Suppressor macrophage treated with lipopolysaccharide for 4 hours (primary cell): ENCODE measurements at regions not wholly inside any gene's neighbourhood (a gene's known extent, or its start where the extent isn't known, plus 50 kb on each side); places are given as distances from the start of the nearest gene placed in this dataset.
A peak's percentile ranks its signal among the peaks of the same experiment; 100 is the strongest.
"Not testable (repeated sequence)": the region's sequence is repeated elsewhere in the genome, so short reads cannot be mapped to it uniquely, and the experiment has no call there.

Experiments used
- DNase-seq: peaks from one replicate; pipeline ENCODE4 v3.0.0-alpha.2; 2020

DNA sequence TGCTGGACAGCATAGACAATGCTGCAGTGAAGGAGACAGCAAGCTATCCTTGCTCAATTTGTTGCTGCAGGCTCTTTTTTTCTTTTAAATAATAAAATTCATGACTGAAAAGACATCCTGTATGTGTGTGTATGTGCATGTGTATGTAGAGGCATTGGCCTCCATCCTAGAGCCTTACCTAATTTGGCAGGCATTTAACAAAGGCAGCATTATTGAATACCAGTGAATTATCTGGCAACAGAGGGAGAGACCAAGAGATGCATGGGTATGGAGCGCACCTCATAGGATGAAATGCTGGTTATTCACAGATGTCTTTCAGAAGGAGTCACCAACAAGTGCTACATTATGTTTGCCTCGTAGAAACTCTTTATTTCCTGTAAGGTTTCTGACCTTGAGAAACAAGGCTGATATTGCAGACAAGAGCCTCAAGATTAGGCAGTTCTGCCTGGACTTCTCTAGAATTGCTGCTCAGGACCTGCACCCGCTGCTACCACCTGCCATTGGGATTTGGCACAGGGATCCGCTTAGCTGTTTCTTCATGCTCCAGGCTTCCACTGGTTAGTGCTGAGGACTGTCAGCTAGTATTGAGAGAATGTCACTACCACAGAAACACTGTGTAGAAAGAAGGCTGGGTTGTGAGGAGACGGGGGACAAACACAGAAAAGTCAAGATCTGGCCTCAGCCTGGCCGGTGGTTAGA is 247.7 kb upstream of the RFX3 start:
- DNase-seq: no peak

DNA sequence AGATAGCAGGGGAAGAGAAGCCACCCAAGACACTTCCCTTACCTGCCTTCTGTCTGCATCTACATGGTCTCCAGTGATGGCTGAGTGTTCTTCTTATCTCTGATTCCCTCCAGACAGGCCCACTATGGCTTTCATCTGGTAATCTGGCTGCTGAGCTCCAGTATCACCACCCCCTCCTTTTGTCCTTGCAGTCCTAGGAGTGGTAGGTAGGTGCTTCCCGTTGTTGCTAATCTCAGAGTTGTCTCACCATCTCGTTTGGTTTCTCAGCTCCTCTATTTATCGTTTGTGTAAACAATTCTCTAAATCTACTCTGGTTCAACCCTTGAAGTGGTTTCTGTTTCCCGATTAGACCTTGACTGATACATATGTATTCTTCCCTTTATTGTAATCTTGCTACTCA is 243.8 kb upstream of the RFX3 start:
- no peak for DNase-seq

DNA sequence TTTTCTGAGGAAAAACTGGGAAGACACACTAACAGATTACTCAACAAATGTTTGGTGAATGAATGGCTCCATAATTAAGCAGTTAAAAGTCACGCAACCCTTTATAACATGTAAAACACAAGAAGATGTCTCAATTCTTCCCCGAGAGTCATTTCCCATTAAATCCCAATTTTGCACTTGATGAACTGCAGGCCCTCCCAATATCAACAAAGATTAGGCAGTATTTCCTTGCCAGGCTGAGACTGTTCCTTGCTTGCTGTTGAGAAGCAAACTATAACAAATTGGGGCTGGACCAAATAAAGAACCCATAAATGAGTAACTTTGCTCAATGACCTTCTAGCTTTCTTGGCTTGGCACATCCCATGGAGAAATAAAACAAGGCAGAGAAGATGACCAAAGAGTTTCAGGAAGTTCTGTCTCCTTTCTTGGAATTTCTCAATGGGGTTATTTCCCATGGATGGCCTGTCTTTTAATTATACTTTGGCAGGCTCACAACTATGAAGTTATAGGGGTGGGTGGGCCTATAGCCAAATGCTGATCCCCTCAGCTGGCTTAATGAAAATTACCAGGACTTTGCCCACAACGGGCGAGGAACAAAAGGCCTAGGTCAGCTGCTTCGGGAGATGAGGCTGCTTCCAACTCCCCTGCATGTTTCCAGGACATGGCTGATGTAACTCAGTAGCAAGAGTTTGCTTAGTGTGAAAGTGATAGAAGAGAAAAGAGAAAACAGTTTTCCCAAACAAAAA is 243.1 kb upstream of the RFX3 start:
- DNase-seq: peak; percentile 22

DNA sequence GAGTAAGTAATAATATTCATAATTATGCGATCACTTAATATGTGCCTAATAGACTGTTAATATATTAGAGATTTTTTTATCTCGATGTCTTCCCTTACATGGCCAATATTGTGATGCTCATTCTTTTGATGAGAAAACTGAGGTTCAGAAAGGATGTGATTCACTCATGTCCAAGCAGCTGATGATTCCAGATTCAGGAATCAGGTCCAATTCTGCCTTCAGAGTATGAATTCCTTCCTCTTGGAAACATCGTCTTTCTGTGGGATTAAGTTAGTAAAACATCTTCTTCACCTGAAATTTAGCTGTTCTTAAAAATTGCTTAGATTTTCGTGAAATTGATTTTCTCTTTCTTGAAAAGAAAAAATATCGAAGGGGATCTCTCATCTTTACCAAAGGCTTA is 242.5 kb upstream of the RFX3 start:
- no peak for DNase-seq

DNA sequence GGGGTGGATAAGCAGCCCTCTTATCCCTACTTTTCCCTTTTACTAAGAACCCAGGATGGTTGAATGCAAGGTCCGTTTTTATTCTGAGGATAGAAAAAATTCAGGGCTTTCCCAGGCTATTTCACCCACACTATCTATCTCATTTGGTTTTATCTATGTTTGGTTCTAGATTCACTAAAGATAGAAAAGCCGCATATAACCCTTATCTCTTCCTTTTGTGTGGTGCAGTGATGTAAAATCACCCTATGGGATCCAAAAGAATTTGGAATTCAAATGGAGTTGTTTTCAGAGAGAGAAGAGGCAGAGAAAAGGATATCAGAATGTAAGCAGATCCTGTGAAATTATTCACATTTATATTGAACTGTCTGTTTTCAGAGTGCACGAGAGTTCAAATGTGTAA is 236.3 kb upstream of the RFX3 start:
- no peak for DNase-seq

DNA sequence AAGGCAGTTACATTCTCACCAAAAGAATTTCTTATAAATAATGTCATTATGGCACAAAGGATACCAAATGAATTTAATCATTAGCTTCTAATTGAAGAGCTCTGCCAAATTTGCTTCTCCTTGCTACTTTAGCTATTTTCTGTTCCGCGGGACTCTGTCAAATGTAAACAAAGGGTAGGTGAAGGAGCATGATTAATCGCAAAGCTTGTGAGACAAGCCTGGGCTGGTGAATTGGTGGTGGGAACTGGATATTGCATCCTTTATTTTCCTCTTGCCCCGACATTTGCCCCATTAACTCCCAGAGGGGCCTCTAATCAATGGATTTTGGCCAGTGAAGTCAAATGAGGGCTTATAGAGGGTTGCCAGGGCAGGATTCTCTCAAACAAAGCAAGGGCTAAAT is 234.2 kb upstream of the RFX3 start:
- no peak for DNase-seq

DNA sequence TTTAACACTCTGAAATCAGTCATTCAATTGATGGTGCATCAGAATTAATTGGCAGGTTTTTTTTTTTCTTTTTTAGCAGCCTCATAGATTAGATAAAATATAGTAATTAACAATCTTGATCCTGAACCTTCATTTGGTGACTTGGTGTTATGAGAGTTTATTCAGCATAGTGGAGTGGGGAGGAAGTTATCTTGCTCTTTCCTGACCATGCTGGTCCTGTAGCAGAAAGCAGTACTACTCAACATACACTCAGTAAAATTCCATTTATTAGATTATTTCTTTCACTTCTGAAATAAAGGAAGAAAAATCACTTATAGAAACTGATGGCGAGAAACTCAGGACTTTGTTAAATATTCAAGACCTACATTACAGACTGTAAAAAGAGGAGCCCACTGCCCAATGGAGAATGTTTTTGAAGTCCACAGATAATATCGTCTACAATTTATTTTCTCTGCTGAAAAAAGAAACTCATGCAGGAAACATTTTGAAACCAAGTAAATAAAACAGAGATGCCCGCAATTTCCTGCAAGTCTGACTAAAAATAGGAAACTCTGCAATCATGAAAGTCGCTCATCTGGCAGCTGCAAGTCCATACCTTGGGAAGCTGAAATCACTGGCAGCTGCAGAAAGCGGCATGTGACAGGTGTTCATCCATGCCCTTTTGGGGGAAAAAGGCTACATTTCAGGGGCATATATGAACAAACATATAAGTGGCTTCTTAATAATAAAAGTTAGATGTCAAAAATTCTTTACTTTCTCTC is 233.2 kb upstream of the RFX3 start:
- DNase-seq: peak; percentile 44

DNA sequence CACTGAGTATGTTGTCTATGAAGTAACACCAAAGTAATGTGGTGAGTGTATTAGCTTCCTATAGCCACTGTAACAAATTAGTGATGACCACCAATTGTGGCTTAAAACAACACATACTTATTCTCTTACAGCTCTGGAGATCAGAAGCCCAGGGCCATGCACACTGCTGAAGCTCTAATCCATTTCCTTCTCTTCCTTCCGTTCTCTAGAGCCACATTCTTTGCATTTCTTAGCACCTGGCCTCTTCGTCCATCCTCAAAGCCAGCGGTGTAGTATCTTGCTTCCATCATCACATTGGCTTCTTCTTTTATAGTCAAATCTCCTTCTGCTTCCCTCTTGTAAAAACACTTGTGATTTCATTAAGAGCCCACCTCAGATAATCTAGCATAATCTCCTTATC is 230.3 kb upstream of the RFX3 start:
- no peak for DNase-seq

DNA sequence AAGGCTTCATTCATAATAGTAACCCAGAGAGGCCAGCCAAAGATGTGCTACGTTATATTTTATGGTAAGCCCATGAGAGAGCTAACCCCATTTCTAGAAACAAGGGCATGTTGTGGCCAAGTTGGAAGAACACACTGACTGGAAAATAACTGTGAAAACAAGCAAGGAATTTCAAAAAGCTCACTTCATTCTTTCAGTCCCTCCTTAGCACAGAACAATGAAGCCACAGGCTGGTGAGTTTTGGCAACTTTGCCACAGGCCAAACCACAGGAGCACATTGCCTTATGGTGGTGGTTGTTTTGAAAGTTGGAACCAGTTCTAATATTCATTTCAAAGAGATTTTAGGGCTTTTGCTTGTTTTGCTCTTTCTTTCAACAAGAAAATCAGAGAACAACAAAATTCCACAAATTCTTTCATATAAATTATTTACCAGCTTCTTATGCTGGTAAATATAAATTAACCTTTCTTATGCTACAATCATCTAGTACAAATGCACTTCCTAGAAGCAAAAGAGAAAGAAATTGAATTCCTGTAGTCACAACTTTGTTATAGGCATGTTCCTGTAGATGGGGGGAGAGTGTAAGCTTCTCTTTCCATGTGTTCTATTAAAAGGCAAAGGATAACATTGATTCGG is 225.4 kb upstream of the RFX3 start:
- DNase-seq: no peak

DNA sequence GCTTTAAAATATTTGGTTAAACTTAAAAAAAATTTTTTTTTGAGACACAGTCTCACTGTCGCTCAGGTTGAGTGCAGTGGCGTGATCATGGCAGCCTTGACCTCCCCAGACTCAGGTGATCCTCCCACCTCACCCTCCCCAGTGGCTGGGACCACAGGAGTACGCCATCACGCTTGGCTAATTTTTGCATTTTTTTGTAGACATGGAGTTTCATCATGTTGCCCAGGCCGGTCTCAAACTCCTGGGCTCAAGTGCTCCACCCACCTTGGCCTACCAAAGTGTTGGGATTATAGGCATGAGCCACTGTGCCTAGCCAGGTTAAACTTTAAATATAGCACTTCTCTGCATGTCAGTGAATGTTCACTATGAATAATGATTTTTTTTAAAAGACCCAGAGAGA is 224.5 kb upstream of the RFX3 start:
- DNase-seq: no peak

DNA sequence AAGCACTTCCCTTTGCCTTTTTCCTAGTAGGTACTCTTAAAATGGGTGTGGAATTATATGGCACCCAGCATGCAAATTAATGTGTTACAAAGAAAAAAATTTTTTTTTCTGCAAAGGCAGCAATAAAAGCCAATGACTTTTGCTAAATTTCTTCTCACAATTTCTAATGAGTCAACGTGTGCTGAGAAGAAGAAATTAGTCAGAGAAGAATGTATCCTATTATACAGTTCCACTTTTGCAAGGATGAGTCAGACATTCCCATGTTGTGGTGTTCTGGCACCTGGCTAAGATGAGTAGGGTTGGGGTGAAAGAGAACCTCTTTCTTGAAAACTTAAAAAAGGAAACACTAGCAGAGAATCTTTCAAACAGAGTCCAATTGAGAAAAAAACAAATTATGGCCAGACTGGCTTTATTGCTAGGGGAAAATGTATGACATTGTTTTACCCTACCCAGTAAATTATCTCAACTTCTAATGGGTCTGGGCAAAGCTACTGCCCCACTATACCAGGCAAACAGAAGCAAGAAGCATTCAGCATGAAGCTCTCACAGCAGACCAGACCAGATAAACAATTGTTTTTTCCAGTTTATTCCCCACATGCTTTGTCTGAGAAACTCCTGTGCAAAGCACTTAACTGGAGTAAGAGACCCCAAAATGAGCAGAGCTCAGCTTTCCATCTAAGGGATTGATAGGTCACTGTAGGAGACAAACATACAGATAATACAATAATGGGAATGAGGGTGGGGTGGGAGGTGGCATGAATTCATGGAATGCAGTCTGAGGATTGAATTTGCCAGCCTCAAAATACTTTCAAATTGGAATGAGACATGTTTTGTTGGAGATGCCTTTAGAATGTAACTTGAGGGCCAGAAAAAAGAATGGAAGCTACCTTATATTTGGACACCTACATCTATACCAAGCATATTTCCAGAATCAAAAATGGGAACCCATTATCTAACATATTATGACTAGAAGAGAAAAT is 220.8 kb upstream of the RFX3 start:
- peak; percentile 79 for DNase-seq

DNA sequence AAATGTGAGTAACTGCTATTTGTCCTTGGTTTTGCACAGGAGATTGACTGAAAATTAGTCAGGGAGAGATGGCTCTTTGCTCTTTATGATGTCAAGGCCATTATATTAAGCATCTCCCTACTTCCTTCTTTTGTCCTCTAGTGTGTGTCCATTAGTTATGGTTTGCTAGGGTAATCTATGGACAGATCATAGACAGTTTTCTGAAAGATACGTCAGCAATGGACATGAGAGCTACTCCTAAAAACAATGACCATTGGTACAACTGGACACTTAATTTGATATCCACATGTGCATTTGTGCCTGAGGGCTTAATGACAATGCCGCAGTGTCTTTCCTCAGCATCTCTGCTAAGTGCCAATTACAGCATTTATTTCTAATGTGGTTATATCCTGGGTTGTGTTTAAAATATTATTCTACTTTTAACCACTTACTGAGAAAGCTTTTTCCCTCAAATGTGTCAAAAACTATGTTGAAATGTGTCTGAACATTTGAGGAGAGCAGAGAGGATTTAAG is 218.2 kb upstream of the RFX3 start:
- no peak for DNase-seq

DNA sequence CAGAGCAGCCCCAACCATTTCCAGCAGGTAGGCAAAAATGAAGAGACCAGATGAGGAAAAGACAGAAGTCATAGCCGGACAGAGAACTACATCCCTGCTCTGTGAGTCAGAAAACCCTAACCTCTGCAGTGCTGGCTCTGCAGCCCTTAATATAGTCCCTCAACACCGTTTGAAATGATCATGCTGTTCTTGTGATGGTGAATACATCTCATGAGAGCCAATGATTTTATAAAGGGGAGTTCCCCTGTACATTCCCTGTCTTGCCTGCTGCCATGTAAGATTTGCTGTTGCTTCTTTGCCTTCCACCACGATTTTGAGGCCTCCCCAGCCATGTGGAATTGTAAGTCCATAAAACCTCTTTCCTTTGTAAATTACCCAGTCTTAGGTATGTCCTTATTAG is 216.8 kb upstream of the RFX3 start:
- DNase-seq: peak; percentile 24

DNA sequence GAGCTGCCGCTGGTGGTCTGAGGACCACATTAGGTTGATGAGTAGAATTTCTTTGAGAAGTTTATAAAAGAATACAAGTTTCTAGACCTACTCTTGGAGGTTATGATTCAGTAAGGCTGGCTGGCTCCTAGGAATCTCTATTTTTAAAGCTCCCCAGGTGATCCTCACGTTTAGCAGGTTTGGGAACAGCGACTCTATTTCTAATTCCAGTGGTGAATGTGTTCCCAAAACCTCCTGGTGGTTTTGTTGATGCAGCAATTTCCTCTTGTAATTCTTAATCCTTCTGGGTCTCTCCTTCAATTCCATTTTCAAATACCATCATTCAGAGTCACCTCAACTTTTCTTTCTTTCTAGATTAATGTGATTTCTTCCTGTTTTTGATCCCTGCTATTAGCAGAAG is 215.9 kb upstream of the RFX3 start:
- DNase-seq: no peak

DNA sequence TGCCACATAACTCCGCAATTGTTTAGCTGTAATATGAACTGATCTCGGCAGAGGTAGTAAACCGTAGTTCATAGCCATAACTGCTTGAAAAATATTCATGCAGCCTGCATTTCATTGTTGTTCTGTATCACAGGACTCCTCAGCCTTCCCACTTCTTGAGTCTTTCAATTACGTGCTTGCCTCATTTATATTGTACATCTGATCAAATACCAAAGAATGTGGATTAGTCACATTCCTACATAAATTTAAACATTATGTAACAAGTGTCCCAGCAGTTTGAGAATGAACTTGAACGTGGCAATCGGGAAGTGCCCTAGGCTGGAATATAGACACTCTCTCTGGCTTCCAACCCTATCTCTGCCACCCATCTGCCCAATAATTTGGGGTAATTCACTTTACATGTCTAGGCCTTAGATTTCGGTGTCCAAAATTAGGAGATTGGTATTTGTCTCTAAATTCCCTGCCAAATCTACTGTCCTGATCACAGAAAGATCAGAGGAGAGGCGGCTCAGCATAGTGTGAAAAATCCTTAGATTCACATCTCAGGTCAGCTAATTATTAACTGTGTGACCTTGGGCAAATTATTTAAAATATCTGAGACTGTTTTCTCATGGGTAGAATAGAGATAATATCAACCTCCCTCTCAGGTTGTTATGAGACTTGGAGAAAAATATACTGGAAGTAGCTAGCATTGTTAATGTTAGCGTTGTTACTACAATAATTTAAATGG is 215.1 kb upstream of the RFX3 start:
- no peak for DNase-seq

DNA sequence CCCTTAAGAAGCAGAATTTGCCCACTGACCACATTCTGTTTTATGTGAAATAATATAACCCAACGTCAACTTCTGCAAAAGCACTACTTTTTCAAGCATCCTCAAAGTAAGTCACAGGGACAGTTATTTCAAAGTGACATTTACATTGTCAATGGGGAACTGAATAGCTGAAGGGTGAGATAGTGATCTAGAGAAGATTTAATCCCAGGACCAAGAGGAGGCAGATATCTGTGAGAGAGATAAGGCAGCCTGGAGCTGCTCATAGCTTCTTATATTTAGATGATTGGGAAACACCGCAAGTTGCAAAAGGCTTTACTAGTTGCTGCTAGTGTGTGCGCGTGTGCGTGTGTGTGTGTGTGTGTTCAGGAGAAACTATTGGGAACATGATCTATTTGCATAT is 210.4 kb upstream of the RFX3 start:
- peak; percentile 32 for DNase-seq

DNA sequence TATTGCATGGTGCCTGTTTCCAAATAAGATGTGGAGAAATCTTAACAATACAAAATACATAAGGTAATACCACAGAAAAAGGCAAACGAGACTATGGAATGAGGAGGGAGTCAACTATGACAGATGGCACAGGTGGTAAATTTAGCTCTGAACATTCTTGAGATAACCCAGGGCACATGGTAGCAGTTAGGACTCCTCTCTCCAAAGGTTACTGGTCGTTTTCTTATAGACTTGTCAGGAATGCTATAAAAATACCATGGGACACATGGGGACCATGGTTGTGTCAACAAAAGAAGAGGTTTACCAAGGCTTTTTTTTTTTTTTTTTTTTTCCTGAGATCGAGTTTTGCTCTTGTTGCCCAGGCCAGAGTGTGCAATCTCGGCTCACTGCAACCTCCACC is 209.4 kb upstream of the RFX3 start:
- no peak for DNase-seq

DNA sequence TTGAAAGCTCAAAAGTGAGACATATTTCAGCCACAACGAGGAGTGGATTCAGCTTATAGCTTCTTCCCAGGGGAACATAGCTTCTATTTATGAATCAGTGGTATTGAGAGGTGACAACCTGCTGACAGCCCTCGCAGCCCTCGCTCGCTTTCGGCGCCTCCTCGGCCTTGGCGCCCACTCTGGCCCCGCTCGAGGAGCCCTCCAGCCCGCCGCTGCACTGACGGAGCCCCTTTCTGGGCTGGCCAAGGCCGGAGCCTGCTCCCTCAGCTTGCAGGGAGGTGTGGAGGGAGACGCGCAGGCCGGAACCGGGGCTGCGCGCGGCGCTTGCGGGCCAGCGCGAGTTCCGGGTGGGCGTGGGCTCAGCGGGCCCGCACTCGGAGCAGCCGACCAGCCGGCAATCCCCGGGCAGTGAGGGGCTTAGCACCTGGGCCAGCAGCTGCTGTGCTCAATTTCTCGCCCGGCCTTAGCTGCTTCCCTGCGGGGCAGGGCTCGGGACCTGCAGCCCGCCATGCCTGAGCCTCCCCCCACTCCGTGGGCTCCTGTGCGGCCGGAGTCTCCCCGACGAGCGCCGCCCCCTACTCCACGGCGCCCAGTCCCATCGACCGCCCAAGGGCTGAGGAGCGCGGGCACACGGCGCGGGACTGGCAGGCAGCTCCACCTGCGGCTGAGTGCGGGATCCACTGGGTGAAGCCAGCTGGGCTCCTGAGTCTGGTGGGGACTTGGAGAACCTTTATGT is 207.9 kb upstream of the RFX3 start:
- not testable (repeated sequence) for DNase-seq

DNA sequence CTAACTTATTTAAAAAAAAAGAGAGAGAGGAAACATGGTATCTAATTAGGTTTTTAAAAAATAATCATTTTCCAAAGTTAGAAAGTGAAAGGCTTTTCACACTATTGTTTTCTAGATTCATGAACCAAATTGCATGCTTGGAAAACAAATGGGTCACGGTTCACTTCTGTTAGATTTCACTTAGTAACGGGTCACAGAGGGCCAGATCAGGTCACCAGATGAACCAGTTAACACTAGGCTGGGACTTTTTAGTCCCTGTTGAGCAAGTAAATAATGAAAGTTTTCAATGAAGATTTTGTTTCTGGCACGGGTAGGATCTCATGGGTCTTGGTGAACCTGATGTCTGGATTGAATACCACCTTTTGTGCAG is 207.2 kb upstream of the RFX3 start:
- DNase-seq: no peak
